NCI-H2029 (cell line): ENCODE measurements at regions not wholly inside any gene's neighbourhood (a gene's known extent, or its start where the extent isn't known, plus 50 kb on each side); places are given as distances from the start of the nearest gene placed in this dataset.
"Not testable (repeated sequence)": the region's sequence is repeated elsewhere in the genome, so short reads cannot be mapped to it uniquely, and the experiment has no call there.

Source experiments
- DNase-seq: peaks from one replicate; lab custom pipeline; 2025; lab: John Stamatoyannopoulos, UW

GRCh38 chr10:3346851-3347250 is 174.3 kb upstream of the PITRM1 start:
- DNase-seq, result no peak

GRCh38 chr10:3342771-3343170 is 170.2 kb upstream of the PITRM1 start:
- no peak for DNase-seq

DNA sequence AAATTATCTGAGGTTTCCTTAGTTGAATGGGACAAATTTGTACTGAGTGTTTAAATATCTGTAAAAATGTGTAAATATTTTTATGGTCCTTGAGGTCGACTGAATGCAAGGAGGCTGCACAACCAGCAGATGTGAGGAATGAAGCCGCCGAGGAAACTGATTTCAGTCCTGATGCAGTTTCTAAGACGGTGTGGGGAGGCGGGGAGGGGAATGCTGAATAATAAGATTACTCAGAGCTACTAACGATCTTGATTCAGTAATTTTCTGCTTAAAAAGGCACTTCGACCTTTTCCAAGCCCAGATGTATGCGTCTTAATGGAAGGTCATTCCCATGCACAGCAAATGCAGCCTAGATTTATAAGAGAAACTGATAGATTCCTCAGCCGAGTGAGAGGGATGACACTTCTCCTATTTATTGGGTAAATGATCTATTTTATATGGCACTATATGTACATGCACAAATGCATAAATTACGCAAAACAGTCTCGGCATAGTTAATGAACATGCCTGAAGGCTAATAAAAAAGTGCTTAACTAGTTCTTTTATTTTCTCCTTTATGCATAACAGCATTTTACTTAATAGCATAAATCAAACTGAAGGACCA is 167.6 kb upstream of the PITRM1 start:
- no peak for DNase-seq

DNA sequence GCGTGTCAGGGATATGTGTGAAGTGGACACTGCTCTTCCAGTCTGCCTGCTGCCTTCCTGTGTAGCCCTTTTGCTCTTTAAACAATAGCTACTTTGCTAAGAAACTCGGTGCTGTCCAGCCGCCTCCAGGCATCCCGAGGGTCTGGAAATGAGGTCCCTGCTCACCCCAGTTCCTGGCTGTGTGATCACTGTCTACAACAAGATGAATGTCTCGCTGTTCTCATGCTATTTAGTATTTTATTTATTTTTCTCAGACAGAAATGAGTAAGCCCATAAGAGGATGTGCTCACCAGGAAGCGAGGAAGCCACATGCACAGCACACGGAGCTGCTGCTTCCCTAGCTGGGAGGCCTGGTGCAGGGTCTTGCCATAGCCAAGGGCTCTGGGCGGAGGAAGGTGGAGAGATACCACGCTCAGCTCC is 167.0 kb upstream of the PITRM1 start:
- no peak for DNase-seq

- no peak for DNase-seq
Measured at GRCh38 chr10:3339121-3339520, 166.5 kb upstream of the PITRM1 start.

DNA sequence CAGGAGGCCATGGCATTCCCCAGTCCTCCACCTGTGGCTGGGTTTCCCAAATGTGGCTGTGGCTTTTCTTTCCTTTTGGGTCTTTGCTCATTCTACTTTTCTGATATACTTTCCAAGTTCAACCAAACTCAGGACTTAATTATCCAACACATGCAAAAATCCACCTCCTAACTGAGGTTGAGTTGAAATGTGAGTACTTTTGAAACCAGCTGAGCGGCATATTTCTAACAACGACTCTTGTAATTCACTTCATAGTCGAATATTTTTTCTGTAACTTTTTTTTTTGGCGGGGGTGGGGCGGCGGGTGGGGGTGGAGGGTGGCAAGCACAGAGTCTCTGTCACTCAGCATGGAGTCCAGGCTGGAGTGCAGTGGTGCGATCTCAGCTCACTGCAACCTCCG is 165.2 kb upstream of the PITRM1 start:
- DNase-seq, result no peak

GRCh38 chr10:3336673-3337293 is 164.2 kb upstream of the PITRM1 start:
- no peak for DNase-seq

DNA sequence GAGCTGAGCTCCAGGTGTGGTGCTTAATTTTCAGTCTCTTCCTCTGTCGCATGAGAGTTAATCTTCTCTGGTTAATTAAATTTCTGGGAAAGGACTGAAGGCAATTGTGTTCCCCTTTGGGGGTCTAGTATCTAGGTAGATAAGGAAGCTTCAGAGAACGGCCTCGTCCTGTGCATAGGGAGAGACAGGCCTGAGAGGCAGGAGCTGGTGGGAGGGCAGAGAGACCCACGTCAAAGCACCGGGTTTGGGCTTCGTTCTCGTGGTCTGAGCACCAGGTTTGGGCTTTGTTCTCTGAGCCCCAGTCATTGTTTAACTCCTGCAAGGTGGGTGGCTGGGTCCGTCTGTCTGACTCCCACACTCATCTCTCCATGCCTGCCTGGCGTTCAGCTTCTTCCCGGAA is 160.8 kb upstream of the PITRM1 start:
- no peak for DNase-seq

DNA sequence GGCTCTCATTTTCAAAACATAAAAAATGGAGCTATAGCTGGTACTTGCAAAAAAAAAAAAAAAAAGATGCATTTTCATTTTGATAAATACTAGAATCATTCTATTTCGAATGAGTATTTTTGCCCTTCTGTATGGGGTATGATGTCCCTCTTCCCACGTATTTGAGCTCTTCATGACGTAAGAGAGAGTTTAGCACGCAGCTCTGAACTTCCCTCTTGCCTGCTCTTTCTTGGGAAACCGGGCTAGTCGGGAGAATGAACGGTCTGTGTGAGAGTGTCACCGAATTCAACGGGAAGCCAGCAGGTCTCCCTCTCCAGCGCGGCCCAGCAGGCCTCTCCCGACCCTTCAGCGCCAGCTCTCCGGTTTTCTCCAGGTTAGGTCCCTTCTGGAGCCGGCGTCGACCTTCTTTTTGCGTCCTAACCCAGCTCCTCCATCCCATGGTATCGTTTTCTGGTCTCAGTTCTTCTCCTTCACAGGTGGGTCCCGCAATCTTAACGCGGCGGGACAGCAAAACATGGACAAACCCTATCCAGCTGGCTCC is 159.2 kb upstream of the PITRM1 start:
- DNase-seq, result no peak

DNA sequence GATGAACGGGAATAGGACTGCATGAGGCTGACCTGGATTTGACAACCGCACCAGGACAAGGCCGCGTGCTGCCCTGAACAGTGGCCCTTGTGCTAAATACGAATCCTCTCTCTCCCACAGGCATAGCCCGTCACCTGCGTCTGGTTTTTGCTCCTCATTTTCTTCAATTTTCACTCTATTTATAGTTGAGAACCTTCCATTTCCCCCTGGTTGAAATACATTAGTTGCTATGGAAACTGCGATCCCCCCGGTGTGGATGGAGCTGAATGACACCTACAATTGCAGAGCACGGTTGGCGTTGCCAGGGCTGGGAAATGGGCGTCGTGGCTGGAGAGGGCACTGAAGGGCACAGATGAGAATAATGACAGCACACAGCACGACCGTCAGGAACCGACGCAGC is 158.6 kb upstream of the PITRM1 start:
- no peak for DNase-seq

GRCh38 chr10:3330663-3331062 is 158.1 kb upstream of the PITRM1 start:
- DNase-seq, result no peak

DNA sequence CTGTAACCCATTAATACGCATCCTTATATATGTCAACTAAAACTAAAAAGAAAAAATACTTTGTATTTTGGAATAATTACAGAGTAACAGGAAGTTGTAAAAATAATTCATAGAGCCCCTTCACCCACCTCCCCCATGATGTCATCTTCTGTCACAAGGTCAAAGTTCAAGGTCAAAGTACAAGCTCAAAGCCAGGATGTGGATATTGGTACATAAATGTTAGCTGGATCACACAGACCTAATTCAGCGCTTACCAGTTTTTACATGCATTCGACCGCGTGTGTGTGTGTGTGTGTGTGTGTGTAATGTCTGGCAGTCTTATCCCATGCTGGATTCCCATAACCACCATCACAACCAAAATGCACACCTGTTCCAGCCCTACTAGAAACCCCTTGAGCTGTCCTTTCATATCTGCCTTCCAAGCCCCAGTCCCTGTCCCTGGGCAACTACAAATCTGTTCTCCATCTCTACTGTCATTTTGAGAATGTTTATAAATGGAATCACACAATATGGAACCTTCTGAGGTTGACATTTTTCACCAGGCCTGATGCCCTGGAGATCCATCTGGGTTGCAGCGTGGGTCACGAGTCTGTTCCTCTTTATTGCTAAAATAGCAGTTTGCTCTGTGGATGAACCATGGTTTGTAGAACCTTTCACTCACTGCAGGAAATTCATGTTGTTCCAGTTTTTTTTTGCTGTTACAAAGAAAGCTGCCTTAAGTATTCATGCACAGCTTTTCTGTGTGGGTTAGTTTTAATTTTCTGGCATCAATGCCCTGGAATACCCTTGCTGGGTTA is 153.6 kb upstream of the PITRM1 start:
- DNase-seq, result no peak

- no peak for DNase-seq
Measured at GRCh38 chr10:3324612-3325038, 152.0 kb upstream of the PITRM1 start.

GRCh38 chr10:3323865-3324498 is 151.4 kb upstream of the PITRM1 start:
- DNase-seq, result no peak

- DNase-seq, result no peak
Measured at GRCh38 chr10:3321123-3321522, 148.5 kb upstream of the PITRM1 start.

- DNase-seq, result no peak
Measured at GRCh38 chr10:3319811-3320226, 147.2 kb upstream of the PITRM1 start.

DNA sequence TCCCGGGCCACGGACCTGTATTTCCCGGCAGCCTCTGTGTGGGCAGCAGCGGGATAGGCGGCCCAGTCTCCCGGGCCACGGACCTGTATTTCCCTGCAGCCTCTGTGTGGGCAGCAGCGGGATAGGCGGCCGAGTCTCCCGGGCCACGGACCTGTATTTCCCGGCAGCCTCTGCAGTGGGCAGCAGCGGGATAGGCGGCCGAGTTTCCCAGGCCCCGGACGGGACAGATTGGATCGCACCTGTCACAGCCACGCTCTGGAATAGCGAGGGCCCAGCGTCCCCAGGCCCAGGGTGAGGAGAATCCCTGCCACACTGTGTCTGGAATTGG is 145.9 kb upstream of the PITRM1 start:
- DNase-seq, result not testable (repeated sequence)

GRCh38 chr10:3317553-3318479 is 145.2 kb upstream of the PITRM1 start:
- DNase-seq, result not testable (repeated sequence)

- DNase-seq, result not testable (repeated sequence)
Measured at GRCh38 chr10:3314445-3315085, 142.0 kb upstream of the PITRM1 start.

DNA sequence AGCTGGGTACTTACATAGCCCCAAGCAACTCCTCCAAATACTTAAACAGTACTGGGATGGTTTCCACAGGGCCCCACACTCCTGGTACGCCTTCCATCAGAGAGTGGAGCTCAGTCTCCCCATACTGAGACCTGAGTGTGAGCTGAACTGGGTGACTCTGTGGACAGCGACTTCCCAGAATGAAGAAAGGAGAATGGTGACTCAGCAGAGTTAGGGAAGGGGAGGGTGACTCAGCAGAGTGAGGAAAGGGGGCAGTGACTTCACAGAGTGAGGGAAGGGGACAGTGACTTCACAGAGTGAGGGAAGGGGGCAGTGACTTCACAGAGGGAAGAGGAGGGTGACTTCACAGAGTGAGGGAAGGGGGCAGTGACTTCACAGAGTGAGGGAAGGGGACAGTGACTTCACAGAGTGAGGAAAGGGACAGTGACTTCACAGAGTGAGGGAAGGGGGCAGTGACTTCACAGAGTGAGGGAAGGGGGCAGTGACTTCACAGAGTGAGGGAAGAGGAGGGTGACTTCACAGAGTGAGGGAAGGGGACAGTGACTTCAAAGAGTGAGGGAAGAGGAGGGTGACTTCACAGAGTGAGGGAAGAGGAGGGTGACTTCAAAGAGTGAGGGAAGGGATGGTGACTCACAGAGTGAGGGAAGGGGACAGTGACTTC is 141.3 kb upstream of the PITRM1 start:
- not testable (repeated sequence) for DNase-seq
